Neuronal stem cell (in vitro differentiated cells): ENCODE measurements at regions not wholly inside any gene's neighbourhood (a gene's known extent, or its start where the extent isn't known, plus 50 kb on each side); places are given as distances from the start of the nearest gene placed in this dataset.
A peak's percentile ranks its signal among the peaks of the same experiment; 100 is the strongest.

ENCODE experiments used
- DNase-seq: peaks from one replicate; pipeline ENCODE4 v3.0.0-alpha.2; 2013; ENCODE audit warnings: low spot score
- H2AFZ ChIP-seq: one replicate; pipeline ENCODE4 v1.6.1; 2013; ENCODE audit warnings: mild to moderate bottlenecking, low read length, inconsistent platforms
- H2AK5ac ChIP-seq: 2 replicates; pipeline ENCODE4 v1.6.1; 2013; ENCODE audit warnings: low read depth, mild to moderate bottlenecking, inconsistent platforms, low read length, moderate library complexity, mixed read lengths
- H2BK120ac ChIP-seq: 2 replicates; pipeline ENCODE4 v1.6.1; 2013; ENCODE audit warnings: low read depth, mild to moderate bottlenecking, inconsistent platforms, low read length, moderate library complexity, mixed read lengths
- H2BK12ac ChIP-seq: one replicate; pipeline ENCODE4 v1.6.1; 2013; ENCODE audit warnings: low read length, inconsistent platforms
- H2BK15ac ChIP-seq: 2 replicates; pipeline ENCODE4 v1.6.1; 2013; ENCODE audit warnings: mild to moderate bottlenecking, low read length, inconsistent platforms, mixed read lengths
- H2BK5ac ChIP-seq: one replicate; pipeline ENCODE4 v1.6.1; 2013; ENCODE audit warnings: inconsistent platforms, mild to moderate bottlenecking, low read length, moderate library complexity
- H3K14ac ChIP-seq: one replicate; pipeline ENCODE4 v1.6.1; 2013; ENCODE audit warnings: low read length, inconsistent platforms
- H3K18ac ChIP-seq: 2 replicates; pipeline ENCODE4 v1.6.1; 2013; ENCODE audit warnings: low read length, inconsistent platforms
- H3K23ac ChIP-seq: 2 replicates; pipeline ENCODE4 v1.6.1; 2013; ENCODE audit warnings: low read depth, mild to moderate bottlenecking, mixed read lengths, low read length, inconsistent platforms; ENCODE audit not compliant: poor library complexity
- H3K27ac ChIP-seq: replicated peaks from 3 replicates; pipeline ENCODE4 v1.5.1; 2013; ENCODE audit warnings: low read length, inconsistent platforms
- H3K27me3 ChIP-seq, 3 experiments: 2 replicates each; pipeline ENCODE4 v1.6.1; 2013; ENCODE audit warnings: low read length in 3 of 3, mild to moderate bottlenecking in 2 of 3, inconsistent platforms in 1 of 3, low read depth in 1 of 3, mixed read lengths in 1 of 3, moderate library complexity in 1 of 3; ENCODE audit not compliant: control insufficient read depth in 3 of 3, insufficient read depth in 3 of 3
- H3K36me3 ChIP-seq, 2 donors: replicated peaks in 1 of 2; 2 replicates each; pipeline ENCODE4 v1.6.1; 2013; ENCODE audit warnings: low read length in 2 of 2; ENCODE audit not compliant: control insufficient read depth in 2 of 2, insufficient read depth in 2 of 2
- H3K4ac ChIP-seq: 2 replicates; pipeline ENCODE4 v1.6.1; 2013; ENCODE audit warnings: inconsistent platforms, mild to moderate bottlenecking, low read length, moderate library complexity
- H3K4me1 ChIP-seq, 2 donors: 1 replicate in 1 of 2; 2 replicates in 1 of 2; pipeline ENCODE4 v1.6.1; 2013; ENCODE audit warnings: low read length in 2 of 2, low read depth in 1 of 2; ENCODE audit not compliant: control insufficient read depth in 2 of 2, insufficient read depth in 1 of 2
- H3K4me2 ChIP-seq: one replicate; pipeline ENCODE4 v1.6.1; 2013; ENCODE audit warnings: mild to moderate bottlenecking, low read length, inconsistent platforms; ENCODE audit not compliant: insufficient read depth, poor library complexity, severe bottlenecking
- H3K4me3 ChIP-seq, 2 donors: 2 replicates each; pipeline ENCODE4 v1.5.1; 2013; ENCODE audit warnings: low read length in 2 of 2, mild to moderate bottlenecking in 2 of 2, inconsistent platforms in 1 of 2, moderate library complexity in 1 of 2
- H3K79me1 ChIP-seq: one replicate; pipeline ENCODE4 v1.6.1; 2013; ENCODE audit warnings: low read depth, mild to moderate bottlenecking, inconsistent platforms, low read length, moderate library complexity
- H3K9ac ChIP-seq: one replicate; pipeline ENCODE4 v1.6.1; 2013; ENCODE audit warnings: mild to moderate bottlenecking, low read depth, low read length, inconsistent platforms; ENCODE audit not compliant: poor library complexity
- H3K9me3 ChIP-seq, 2 donors: replicated peaks in 1 of 2; 2 replicates each; pipeline versions ENCODE3 to v1.6.1; 2013; ENCODE audit warnings: low read length in 2 of 2, mild to moderate bottlenecking in 2 of 2, inconsistent platforms in 1 of 2, low read depth in 1 of 2, mixed read lengths in 1 of 2, moderate library complexity in 1 of 2; ENCODE audit not compliant: control insufficient read depth in 2 of 2, insufficient read depth in 1 of 2
- H4K8ac ChIP-seq: one replicate; pipeline ENCODE4 v1.6.1; 2013; ENCODE audit warnings: low read depth, mild to moderate bottlenecking, inconsistent platforms, low read length, moderate library complexity
- H4K91ac ChIP-seq: one replicate; pipeline ENCODE4 v1.6.1; 2013; ENCODE audit warnings: low read length, low read depth, mild to moderate bottlenecking, inconsistent platforms; ENCODE audit not compliant: poor library complexity
- WGBS, 2 donors: extraction: QIAGEN DNeasy Blood & Tissue Kit; methylation state at CpG; one replicate each; pipeline ENCODE4 v1.1.7; 2013; ENCODE audit warnings: missing lambda C conversion rate in 2 of 2, mixed read lengths in 1 of 2; ENCODE audit not compliant: insufficient read length in 2 of 2, insufficient replicate concordance in 1 of 2; ENCODE audit errors: extremely low coverage in 2 of 2; 5-methylcytosine and 5-hydroxymethylcytosine counted together

DNA sequence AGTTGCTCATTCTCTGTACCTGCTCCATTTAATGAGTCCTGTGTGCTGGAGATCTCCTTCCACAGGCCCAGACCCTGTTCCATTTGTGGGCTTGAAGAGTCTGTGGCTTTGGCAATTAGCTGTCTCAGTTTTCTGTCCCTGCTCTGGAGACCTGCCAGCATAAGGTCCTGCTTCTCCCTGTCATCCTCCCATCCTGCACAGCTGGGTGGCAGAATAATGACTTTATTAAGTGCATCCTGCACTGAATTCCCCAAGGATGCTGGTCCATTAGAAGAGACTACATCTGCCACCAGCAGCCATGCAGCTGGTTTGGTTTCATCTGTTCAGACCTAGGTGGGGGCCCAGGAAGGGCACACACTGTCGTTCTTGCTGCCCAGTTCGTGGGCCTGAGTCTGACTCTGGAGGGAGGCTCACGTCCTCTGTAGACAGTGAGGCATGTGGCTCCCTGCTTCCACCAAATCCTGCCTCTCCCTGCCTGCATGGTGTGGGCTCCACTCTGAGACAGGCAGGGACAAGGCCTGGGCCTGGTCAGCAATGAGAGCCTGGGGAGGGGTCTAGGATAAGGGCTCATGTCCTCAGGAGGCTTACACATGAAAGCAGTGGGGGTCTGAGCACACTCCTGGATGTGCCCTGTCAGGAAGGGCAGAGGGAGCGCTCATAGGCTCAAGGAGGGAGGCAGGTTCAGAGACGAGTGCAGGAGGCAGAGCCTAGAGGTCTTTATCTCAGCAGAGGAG, 78.4 kb upstream of the PRR23E start:
- WGBS, 2 donors, result no CpG with 5 or more reads among the region's 5 CpGs
- no peak overlapping the region for H3K9ac ChIP-seq
- no peak overlapping the region for H2BK120ac ChIP-seq
- H4K8ac ChIP-seq, result no peak overlapping the region
- no peak for DNase-seq
- no peaks in the 10 kb centered on the region for H3K27me3 ChIP-seq
- H3K4me1 ChIP-seq, result no peaks in the 10 kb centered on the region
- no peak overlapping the region for H3K4ac ChIP-seq
- peak overlapping the region; percentile 31 for H3K18ac ChIP-seq
- H2BK15ac ChIP-seq, result no peak overlapping the region
- no peak overlapping the region for H2BK12ac ChIP-seq
- H3K36me3 ChIP-seq, result no peaks in the 10 kb centered on the region
- no peak overlapping the region for H2AFZ ChIP-seq
- no peak overlapping the region for H3K4me3 ChIP-seq
- H3K79me1 ChIP-seq, result no peaks in the 10 kb centered on the region
- no peak overlapping the region for H2BK5ac ChIP-seq
- no peak overlapping the region for H4K91ac ChIP-seq
- no peak overlapping the region for H3K27ac ChIP-seq
- no peak overlapping the region for H2AK5ac ChIP-seq
- H3K4me2 ChIP-seq, result no peak overlapping the region
- H3K23ac ChIP-seq, result no peak overlapping the region
- peaks cover 0 to 2% of the 10 kb centered on the region in 2 donors for H3K9me3 ChIP-seq
- H3K14ac ChIP-seq, result no peak overlapping the region

DNA sequence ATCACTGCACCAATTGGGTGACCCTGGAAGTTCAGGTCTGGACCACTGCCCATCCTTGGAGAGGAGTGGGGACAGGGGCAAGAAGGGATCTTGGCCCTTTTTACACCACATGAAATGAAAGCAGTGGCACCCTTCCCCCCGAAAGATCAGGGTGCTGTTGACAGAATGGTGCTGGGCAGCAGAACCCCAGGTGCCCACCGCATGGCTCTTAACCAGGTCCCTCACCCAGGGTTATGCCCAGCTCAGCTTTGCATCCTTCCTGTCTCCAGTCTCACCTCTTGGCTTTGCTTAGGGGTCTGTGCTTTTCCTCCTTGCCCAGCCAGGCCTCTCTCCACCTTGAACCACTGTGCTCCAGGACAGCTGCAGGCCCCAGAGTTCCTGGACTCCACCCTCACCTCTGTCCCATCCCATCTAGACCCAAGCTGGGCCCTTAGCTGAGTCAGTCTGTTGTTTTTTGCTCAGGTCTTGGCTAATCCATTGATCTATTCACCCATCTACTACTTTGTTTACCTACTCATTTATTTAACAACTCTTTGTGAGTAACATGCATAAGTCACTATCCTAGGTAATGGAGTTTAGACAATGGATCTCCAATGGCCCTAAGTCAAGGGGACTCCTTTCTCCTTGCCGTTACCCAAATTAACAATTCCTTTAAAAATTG, 77.1 kb upstream of the PRR23E start:
- Histone ChIP-seq H3K4me2 (no peak overlapping the region), H3K4me1 (no peaks in the 10 kb centered on the region), H2AFZ (no peak overlapping the region), H3K18ac (peak overlapping the region; percentile 30), H2AK5ac (peak overlapping the region; percentile 33), H2BK5ac (no peak overlapping the region), H3K36me3 (no peaks in the 10 kb centered on the region), H3K79me1 (no peaks in the 10 kb centered on the region), H4K8ac (no peak overlapping the region), H2BK12ac (no peak overlapping the region), H3K27me3 (no peaks in the 10 kb centered on the region), H3K23ac (no peak overlapping the region), H3K9me3 (peaks cover 0 to 2% of the 10 kb centered on the region in 2 donors), H4K91ac (no peak overlapping the region), H2BK15ac (no peak overlapping the region), H3K27ac (no peak overlapping the region), H3K14ac (no peak overlapping the region), H3K9ac (no peak overlapping the region), H2BK120ac (no peak overlapping the region), H3K4me3 (no peak overlapping the region), H3K4ac (no peak overlapping the region)
- no peak for DNase-seq
- WGBS, 2 donors, result no CpG with 5 or more reads among the region's 3 CpGs

GRCh38 chr3:127118366-127118765, 74.6 kb upstream of the PRR23E start:
- no peak for DNase-seq
- Histone ChIP-seq H3K79me1 (no peaks in the 10 kb centered on the region), H3K36me3 (no peaks in the 10 kb centered on the region), H3K27me3 (no peaks in the 10 kb centered on the region), H4K8ac (no peak overlapping the region), H3K23ac (no peak overlapping the region), H3K4ac (no peak overlapping the region), H2BK120ac (no peak overlapping the region), H3K27ac (no peak overlapping the region), H2BK15ac (no peak overlapping the region), H3K18ac (no peak overlapping the region), H3K4me3 (no peak overlapping the region), H2BK12ac (no peak overlapping the region), H3K9me3 (no peaks in the 10 kb centered on the region), H3K4me2 (no peak overlapping the region), H3K14ac (no peak overlapping the region), H2AK5ac (no peak overlapping the region), H2AFZ (no peak overlapping the region), H3K4me1 (no peaks in the 10 kb centered on the region), H3K9ac (no peak overlapping the region), H2BK5ac (no peak overlapping the region), H4K91ac (no peak overlapping the region)
- no CpG with 5 or more reads among the region's 3 CpGs for WGBS, 2 donors

DNA sequence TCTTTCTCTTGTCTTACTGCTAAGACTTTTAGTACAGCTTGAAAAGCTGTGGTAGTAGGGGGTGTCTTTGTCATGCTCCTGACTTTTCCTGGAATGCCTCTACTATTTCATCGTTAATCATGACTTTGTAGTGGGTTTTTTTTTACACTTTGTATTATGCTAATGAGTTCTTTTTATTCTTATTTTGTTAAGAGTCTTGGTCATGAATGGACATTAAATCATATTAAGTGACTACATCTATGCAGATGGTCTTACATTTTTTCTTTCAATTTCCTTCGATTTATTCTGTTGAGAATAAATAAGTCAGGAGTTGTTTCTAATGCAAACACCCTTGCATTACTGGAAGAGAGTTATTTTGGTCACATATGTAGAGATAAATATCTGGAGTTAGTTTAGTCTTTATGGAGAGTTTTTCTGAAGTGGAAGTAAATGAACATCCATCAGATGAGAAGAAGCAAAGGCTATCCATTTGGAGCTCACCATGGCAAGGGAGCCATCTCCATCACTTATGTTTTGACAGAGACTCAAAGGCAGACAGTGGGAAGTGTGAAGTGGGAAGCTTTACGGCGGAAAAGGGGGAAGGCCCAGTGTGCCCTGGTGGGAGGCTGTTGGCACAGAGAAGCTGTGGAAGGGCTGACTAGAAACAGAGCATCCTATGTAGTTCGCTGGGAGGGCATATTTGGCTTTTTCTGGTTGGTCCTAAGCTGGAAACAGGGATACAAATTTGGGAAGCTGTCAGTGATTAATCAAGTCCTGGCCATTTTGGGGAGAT, 73.1 kb upstream of the PRR23E start:
- Histone ChIP-seq H3K27me3 (no peaks in the 10 kb centered on the region), H3K27ac (no peak overlapping the region), H2BK5ac (no peak overlapping the region), H3K4ac (no peak overlapping the region), H3K9ac (no peak overlapping the region), H2BK15ac (no peak overlapping the region), H2AFZ (no peak overlapping the region), H2BK12ac (no peak overlapping the region), H3K4me3 (no peak overlapping the region), H3K79me1 (no peaks in the 10 kb centered on the region), H3K4me1 (no peaks in the 10 kb centered on the region), H3K9me3 (no peaks in the 10 kb centered on the region), H4K91ac (no peak overlapping the region), H3K14ac (no peak overlapping the region), H3K36me3 (no peaks in the 10 kb centered on the region), H3K4me2 (no peak overlapping the region), H3K23ac (no peak overlapping the region), H2BK120ac (no peak overlapping the region), H2AK5ac (no peak overlapping the region), H3K18ac (no peak overlapping the region), H4K8ac (no peak overlapping the region)
- no CpG with 5 or more reads among the region's 5 CpGs for WGBS, 2 donors
- no peak for DNase-seq
